GM21825 (cell line): ENCODE measurements at regions not wholly inside any gene's neighbourhood (a gene's known extent, or its start where the extent isn't known, plus 50 kb on each side); places are given as distances from the start of the nearest gene placed in this dataset.

Experiments
- ATAC-seq: cut with Tn5 transposase; IDR thresholded peaks from one replicate; pipeline ENCODE4 v1.9.1; 2021; ENCODE audit warnings: mild to moderate bottlenecking, moderate library complexity; ENCODE audit not compliant: unreplicated experiment

DNA sequence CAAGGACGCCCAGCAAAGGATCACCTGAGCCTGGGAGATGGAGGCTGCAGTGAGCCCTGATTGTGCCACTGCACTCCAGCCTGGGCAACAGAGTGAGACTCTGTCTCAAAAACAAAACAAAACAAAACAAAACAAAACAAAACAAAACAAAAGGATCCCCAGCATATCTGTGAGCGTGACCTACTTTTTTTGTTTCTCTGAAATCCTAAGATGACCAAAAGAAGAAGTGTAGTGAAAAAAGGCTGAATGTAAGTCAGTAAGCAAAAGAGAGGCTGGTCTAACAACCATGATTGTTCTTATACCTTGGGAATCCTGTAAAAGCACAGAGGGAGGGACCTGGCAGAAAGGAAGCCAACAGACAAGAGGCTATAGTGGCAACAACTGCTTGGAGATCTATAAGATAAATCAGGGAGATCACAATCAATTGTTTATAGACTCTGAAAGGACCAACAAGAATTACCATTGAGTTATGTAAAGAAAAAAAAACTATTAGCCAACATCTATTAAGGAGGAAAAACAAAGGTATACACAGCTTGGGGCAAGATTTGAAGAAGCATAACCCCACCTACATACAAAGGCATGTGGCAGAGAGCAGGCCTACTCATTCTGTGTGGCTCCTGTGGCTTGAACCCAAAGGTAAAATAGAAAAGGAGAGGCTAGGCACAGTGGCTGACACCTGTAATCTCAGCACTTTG is 255.2 kb upstream of the KLF14 start:
- no peak for ATAC-seq

DNA sequence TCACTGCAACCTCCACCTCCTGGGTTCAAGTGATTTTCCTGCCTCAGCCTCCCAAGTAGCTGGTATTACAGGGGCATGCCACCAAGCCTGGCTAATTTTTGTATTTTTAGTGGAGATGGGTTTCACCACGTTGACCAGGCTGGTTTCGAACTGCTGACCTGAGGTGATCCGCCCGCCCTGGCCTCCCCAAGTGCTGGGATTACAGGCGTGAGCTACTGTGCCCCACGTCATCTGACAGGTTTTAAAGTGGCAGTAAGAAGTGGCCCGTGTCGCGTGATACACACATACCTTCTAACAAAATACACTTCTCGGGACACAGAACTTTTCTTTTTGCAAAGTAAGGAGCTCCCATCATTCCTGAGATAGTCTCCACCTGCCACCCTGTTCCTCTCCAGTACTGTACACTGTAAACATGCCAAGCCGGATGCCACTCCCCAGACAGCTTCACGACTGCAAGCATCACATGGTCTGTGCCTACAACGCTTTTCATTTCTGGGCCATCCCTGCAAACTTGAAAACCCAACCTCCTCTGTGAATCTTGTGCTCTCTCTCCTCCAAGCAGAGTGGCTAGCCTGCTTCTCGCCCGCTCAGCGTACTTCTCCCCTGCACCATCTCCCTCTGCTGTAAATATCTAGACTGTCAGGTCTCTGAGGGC is 256.3 kb upstream of the KLF14 start:
- no peak for ATAC-seq

DNA sequence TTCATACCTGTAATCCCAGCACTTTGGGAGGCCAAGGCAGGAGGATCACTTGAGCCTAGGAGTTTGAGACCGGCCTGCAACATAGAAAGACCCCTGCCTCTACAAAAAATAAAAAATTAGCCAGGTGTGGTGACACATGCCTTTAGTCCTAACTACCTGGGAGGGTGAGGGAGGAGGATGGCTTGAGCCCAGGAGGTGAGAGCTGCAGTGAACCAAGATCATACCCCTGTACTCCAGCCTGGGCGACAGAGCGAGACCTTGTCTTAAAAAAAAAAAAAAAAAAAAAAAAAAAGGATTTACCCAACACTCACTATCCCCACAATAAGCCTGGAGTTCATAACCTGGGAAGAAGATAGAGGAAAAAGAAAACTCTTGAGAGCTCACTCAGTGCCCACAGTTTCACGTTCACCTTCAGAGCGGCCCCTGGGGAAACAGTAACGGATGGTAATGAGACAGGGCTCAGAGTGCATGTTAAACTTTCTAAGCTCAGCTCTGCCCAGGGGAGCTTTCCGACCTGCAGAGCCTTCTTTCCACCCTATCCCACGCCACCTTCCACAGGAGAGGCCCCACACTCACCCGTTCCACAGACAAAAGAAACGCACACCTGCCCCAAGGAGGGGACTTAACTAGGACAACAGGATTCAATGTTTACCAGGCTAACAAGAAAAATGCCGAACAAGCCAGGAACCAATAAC is 259.8 kb upstream of the KLF14 start:
- no peak for ATAC-seq

DNA sequence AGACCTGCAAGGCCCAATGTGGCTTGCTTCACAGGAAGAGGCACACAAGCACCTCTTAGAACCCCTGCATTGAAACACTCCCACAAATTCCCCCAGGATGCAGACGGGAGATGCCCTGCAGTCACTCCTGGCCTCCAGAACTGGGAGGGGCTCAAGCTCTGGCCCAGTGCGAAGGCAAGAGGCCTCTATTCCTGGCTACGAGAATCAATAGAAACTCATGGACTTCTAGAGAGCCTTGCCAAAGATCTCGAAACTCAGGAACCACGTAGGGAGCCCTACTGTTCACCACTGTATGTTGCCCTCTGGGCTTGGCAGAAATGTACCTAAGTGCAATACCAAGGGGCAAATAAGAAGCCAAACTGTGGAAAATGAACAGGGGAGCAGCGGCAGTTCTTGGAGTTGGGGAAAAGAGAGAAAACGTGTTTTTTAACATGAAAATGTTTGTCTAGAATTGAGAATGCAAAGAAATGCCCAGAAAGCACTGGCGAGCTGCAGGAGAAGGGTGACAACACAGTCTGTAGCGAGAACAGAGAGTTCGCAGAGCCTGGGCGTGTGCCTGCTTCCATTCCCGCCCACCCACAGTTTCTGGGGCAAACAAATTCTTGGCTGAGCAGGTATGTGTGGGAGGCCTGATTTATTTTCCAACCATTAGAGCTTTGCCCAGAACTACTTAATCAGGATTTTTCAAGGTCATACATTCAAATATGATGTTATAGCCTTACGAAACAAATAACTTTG is 260.5 kb upstream of the KLF14 start:
- no peak for ATAC-seq

DNA sequence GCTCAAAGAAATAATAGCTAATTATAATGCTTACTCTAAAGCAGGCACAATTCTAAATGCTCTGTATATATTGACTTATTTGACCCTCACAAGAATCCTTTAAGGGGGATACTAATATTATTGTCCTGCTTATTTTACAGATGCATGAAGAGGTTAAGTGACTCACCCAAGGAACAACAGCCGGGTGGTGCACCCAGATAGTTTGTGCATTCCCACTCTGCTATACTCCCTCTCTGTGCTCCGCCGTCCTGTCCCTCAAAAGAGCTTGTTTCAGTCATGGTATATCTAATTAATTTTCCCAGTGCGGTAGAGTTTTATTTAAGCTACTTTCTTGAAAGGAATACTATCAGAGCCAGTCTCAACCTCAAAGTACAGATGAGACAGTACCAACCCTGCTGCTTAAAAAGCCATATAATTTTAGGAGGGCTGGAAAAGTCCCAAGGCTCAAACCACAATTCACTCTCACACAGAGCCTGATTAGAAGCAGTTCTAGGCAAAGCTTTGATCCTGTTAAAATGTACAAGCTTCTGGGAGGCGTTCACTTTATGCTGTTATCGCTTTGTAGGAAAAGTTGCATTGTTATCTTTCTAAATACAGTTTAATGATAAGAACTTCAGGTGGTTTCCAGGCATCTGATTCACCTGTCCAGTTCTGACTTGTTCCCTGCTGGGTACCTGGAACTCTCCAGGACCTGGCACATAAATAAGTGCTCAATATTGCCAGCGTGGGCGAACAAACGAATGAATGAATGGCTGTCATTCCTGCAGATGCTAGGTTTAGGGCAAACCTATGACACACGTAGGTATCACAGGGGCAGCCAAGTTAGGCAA is 261.5 kb upstream of the KLF14 start:
- no peak for ATAC-seq

DNA sequence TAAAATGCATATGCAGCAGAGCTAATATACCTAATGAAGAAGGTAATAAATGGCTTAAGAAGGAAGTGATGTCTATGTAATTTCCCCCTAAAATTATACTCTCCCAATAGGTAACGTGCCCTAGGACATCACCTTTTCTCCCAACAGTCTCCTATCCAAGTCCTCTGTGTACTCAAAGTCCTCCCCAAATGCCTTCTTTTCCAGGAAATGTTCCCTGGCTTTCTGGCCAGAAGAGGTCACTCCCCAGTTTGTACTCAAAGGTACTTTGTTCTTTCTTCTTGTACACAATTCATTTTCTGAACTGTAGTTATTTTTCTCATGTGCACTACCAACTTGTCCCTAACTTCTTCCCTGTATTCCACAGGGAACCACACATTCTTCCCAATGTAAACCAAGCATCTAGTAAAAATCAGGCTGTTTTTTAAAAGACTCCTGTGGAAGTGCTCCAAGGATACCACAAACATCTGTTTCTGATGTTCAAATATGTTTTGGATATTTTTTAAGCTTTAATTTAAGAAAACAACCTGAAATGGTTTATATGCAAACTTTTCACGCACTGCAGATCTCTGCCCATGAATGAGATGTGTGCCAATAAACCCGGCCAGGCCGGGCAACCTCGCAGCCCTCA is 262.3 kb upstream of the KLF14 start:
- no peak for ATAC-seq

DNA sequence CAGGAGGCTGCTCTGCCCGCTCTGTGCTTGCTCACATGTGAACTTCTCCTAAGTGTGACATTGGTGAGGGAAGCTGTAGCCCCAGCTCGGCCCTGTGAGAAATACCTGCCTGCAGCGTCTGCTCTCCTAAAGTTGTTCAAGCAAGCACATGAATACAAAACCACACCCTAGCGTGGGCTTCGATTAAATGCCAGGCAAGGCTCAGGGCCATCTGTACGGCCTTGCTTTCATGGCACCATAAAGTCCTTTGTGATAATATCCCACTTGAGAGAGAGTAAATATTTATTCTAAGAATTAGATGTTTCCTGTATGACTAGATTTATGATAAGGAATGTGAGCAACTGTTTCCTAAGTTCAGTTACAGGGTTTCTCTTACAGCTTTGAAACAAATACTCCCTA is 262.8 kb upstream of the KLF14 start:
- no peak for ATAC-seq

DNA sequence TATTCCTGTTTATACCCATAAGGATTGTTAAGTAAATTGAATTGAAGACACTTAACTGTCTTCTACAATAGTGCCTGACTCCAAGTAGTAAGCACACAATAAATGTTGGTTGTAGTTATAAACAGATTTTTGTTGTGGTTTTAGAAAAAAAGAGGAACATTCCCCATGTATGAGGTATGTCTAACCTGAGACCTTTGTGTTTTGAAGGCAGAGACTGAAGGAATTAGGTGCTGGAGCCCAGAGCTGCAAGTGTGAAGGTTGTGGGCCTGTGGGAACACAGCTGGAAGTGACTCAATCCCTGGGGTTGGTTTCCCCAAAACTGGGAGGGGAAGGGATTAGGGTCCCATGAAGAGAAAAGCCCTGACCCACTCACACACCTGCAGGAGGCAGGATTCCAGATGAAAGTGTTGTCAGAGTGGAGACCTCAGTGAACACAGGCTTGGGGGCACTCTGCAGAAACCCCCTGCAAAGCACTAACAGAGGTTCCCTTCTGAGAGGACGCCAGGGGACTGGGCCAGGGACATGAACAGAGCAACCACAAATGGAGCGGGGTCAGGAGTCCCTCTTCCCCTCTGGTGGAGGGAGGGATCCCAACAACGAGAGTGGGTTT is 265.1 kb upstream of the KLF14 start:
- ATAC-seq, result no peak

DNA sequence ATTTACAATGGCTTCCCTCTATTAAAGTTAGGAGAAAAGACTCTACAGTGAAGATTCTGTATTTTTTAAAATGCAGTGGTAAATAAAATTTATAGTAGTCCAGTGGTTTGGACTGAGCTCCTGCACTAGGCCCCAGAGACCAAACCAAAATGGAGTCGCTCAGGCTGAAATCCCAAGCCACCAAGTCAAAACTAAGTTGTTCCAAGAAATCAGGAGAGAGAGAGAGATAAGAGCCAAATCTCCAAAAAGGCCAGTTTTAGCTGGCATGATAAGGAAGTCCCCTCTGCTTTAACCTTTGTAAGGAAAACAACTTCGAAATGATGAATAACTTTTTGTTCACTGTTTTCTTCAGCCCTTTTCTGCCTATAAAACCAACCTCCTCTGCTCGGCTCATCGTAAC is 265.9 kb upstream of the KLF14 start:
- no peak for ATAC-seq

DNA sequence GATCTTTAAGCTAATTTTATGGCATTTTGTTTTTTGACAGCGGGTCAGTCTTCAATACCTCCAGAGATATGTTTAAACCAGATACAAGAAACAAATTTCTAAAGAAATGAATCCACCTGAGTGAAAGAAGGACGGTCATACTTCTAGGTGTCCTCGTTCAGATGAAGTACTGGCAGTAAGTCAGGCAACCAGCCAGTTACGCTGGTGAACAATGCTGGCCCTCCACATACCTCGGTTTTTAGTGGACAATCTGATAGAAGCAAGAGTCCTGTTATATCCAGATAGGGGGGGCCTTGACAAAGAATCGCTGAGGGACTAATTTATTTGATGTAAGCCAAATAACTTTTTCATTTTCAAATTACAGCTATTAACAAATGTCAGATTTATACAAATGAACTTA is 266.4 kb upstream of the KLF14 start:
- ATAC-seq, result no peak

DNA sequence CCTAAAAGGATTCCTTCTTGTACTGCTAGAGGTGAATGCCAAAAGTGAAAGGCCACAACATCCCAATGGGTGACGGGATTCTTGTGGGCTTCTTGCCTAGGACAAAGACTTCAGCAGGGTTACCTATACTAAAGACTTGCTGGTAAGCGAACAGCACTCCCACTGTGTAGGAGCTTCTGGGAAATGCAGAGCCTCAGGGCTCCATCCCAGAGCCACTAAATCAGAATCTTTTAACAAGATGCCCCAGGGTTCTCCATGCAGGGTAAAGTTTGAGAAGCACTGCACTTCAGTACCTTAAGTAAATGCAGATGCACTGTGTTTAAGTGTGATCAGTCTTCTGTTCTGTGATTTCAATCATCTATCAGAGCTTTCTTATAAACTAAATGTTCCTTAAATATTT is 266.9 kb upstream of the KLF14 start:
- ATAC-seq, result no peak

DNA sequence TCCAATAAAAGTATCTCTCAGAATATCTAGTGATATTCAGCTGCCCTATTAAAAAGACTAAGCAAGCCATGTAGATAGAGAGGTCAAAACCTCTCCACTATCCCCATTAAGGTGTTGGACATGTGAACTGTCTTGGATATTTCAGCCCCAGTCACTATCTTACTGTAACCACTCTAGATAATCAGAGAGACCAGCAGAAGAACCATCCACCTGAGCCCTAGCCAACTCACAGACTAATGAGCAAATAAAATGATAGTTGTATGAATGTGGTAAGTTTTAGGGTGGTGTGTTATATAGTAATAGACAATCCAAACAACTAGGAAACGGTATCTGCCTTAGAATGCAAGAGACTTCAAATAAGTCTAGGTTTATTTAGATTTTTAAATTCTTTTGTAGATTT is 268.6 kb upstream of the KLF14 start:
- ATAC-seq, result no peak

DNA sequence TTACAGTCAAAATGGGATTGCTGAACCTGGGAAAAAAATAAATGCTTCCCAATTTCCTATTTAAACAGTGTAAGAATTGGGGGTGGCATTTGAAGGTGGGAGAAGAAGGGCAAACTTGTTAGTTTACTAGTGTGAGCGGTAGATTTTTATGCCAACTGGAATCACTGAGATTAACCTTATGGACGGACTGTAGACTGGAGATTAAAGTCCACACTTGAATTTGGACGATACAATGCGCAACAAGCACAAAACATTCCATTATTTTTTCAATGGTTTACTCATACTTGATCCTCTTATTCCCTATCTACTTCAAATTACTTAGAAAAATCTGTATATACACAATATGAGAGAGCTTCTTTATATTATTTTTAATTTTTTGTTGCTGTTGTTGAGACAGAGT is 269.6 kb upstream of the KLF14 start:
- no peak for ATAC-seq

DNA sequence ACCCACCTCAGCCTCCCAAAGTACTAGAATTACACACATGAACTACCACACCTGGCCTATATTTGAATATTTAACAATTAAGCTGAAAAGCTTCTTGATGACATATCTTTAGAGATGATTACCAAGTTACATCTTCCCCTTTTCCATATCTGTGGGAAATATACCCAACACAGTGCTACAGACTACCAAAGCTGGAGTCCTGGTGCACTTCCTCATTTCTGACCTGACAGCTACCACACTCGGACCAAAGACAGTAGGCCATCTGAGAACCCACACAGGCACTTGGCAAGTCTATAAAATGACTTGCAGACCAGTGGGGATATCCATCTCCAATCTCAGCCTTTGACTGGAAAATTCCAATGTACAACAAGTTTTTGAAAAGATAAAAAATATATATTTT is 270.4 kb upstream of the KLF14 start:
- no peak for ATAC-seq

DNA sequence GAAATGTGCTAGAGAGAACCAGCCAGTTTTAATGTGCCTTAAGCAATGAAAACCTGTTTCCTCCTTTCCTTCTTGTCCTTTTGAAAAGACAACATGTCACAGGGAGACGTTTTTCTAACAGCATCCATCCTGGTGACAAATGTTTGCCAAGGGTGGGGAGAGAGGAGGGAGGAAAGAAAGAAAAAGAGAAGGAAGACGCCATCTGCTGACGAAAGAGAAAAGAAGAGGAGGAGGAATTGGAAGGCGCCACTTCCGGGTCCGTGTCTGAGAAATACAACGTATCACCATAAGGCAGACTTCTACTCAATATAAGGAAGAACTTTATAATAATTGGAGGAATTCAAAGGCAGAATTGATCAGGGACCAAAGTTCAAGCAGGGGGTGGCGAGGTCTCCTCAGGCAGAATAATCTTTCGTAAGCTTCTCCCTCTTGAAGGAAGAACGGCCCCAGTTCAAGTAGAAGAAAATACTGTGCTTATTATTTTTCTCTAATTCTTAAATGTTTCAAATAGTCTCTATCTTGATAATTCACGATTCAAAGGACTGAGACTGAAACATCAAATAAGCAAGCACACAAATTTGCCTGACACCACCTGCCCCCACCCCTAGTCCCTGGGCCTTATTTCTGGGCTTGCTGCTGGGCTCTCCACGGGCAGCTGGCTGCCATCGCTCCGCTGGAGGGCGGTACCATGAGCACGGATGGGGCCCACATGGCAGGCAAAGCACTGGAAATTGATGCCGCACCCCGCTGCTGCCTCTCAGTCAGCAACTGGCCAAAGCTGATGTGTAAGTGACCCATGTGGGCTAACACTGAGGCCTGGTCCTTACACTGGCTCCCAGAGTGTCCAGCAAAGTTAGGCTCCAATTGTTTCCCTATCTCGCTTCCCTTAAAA is 273.7 kb upstream of the KLF14 start:
- no peak for ATAC-seq

DNA sequence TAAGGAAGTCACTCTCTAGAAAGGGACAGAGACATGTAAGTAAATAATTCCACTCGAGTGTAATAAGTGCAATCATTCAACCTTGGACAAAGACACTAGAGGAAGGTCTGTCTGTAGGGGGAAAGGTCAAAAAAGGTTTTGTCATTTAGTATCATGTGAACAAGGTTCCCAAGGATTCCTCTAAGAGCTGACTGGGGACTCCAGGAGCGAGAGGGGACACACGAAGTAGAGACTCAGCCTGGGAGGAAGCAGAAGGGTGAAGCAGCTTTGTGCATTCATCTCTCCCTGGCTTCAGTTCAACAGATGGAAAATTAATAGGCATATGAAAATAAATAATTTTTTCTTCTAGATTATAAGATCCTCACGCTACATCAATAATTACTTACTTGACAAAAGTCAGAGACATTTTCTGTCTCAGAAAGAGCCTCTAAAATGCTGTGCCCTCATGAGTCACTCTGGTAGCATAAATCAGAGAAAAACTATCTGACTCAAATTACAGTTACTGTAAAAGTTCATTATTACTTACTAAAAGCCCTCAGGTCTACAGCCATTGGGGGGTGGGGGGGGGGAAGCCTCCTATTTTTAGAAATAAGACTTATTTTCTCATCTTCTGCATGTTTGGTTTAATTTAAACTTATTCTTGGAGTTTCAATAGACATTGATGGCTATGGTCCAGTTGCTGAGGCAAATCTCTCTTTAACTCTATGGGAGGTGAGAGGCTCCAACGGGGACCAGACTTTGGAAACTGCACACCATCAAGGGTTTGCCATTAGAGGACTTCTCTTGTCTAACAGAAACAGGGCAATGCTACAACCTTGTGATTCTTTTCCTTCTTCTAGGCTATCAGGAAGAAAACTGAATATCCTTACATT is 275.1 kb upstream of the KLF14 start:
- no peak for ATAC-seq

DNA sequence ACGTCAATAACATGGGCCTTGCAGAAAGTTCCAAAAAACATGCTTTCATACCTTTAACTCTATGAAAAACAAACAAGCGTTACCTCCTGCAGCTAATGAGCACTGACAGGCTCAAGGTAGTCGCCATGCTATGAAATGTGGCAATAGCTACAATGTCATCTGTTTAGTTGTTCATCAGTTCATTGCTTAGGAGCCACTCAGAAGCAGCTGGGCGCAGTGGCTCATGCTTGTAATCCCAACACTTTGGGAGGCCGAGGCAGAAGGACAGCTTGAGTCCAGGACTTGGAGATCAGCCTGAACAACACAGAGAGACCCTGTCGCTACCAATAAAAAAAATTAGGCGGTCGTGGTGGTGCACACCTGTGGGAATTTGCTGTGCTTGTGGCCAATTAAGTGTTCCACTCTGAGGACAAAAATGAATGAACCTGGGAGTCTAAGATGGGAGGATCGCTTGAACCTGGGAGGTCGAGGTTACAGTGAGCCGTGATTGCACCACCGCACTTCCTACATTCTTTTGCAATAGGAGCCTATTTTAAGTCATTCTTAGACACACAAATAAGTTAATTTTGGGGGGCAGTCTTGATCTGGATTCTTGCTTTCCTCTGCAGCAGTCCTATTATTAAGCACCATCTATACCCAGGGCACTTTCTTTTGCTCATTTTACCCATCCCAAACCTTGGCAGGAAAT is 276.2 kb upstream of the KLF14 start:
- ATAC-seq, result no peak
